EH (cell line): ENCODE measurements at regions not wholly inside any gene's neighbourhood (a gene's known extent, or its start where the extent isn't known, plus 50 kb on each side); places are given as distances from the start of the nearest gene placed in this dataset.

Experiments
- DNase-seq: peaks from one replicate; pipeline ENCODE4 v3.0.0-alpha.2; 2015; ENCODE audit warnings: low read depth

GRCh38 chr11:116598556-116598955 is 174.2 kb downstream of the BUD13 start:
- DNase-seq: no peak

GRCh38 chr11:116598036-116598435 is 174.8 kb downstream of the BUD13 start:
- DNase-seq: no peak

- no peak for DNase-seq
Measured at GRCh38 chr11:116596346-116597260, 176.2 kb downstream of the BUD13 start.

GRCh38 chr11:116595305-116595880 is 177.4 kb downstream of the BUD13 start:
- DNase-seq: no peak

- DNase-seq: no peak
Measured at GRCh38 chr11:116590844-116591570, 181.8 kb downstream of the BUD13 start.

GRCh38 chr11:116589402-116589801 is 183.4 kb downstream of the BUD13 start:
- no peak for DNase-seq

- DNase-seq: no peak
Measured at GRCh38 chr11:116586392-116586791, 186.4 kb downstream of the BUD13 start.

GRCh38 chr11:116582571-116582970 is 190.2 kb downstream of the BUD13 start:
- no peak for DNase-seq

- DNase-seq: no peak
Measured at GRCh38 chr11:116581349-116581748, 191.4 kb downstream of the BUD13 start.

- no peak for DNase-seq
Measured at GRCh38 chr11:116580799-116581198, 192.0 kb downstream of the BUD13 start.

GRCh38 chr11:116579857-116580727 is 192.7 kb downstream of the BUD13 start:
- DNase-seq: no peak

GRCh38 chr11:116579031-116579653 is 193.6 kb downstream of the BUD13 start:
- DNase-seq: no peak

GRCh38 chr11:116577956-116578355 is 194.8 kb downstream of the BUD13 start:
- no peak for DNase-seq

- no peak for DNase-seq
Measured at GRCh38 chr11:116577273-116577672, 195.5 kb downstream of the BUD13 start.

- peak; percentile 6 for DNase-seq
Measured at GRCh38 chr11:116576526-116576925, 196.3 kb downstream of the BUD13 start.

GRCh38 chr11:116567721-116568242 is 205.0 kb downstream of the BUD13 start:
- no peak for DNase-seq

- no peak for DNase-seq
Measured at GRCh38 chr11:116563712-116564047, 209.1 kb downstream of the BUD13 start.

- DNase-seq: peak; percentile 66
Measured at GRCh38 chr11:116563028-116563711, 209.6 kb downstream of the BUD13 start.

- no peak for DNase-seq
Measured at GRCh38 chr11:116560589-116560988, 212.2 kb downstream of the BUD13 start.

- peak; percentile 79 for DNase-seq
Measured at GRCh38 chr11:116558504-116559211, 214.1 kb downstream of the BUD13 start.
